IMR-90 (cell line): ENCODE measurements at regions not wholly inside any gene's neighbourhood (a gene's known extent, or its start where the extent isn't known, plus 50 kb on each side); places are given as distances from the start of the nearest gene placed in this dataset.
A peak's percentile ranks its signal among the peaks of the same experiment; 100 is the strongest.

Source experiments
- ATAC-seq: fragments of 200-7000 bp; cut with Tn5 transposase; 2 replicates; pipeline ENCODE4 v1.9.1; 2020; ENCODE audit warnings: low read depth, mild to moderate bottlenecking, moderate library complexity
- BruUV-seq: library from RNA; stranded (reverse); fragments of 400-500 nt; replicated peaks from 2 replicates; lab custom pipeline; 2021; lab: Mats Ljungman, UMichigan
- CTCF ChIA-PET: fragments of 300-600 bp; formaldehyde crosslinking; extraction: SDS; loops from one replicate; lab custom pipeline; 2021; ENCODE audit warnings: antibody characterized with exemption; lab: Yijun Ruan, JAX
- POLR2A ChIA-PET: fragments of 300-600 bp; sonication (Branson Sonifier 250); formaldehyde crosslinking; loops from one replicate; lab custom pipeline; 2022; ENCODE audit warnings: antibody characterized with exemption; ENCODE audit not compliant: unreplicated experiment; lab: Charles Lee
- DNase-seq: peaks from one replicate; pipeline ENCODE4 v3.0.0; 2013
- H2AFZ ChIP-seq: replicated peaks from 2 replicates; pipeline ENCODE3; 2013; ENCODE audit warnings: low read length, mild to moderate bottlenecking; ENCODE audit not compliant: poor library complexity
- H2AK5ac ChIP-seq: 2 replicates; pipeline ENCODE4 v1.6.1; 2013; ENCODE audit warnings: low read depth, low read length, inconsistent platforms
- H2AK9ac ChIP-seq: replicated peaks from 2 replicates; pipeline ENCODE3; 2013; ENCODE audit warnings: mild to moderate bottlenecking, low read depth, low read length, moderate library complexity; ENCODE audit not compliant: poor library complexity
- H2BK120ac ChIP-seq: 2 replicates; pipeline ENCODE4 v1.6.1; 2013; ENCODE audit warnings: low read depth, low read length, inconsistent platforms
- H2BK15ac ChIP-seq: 3 replicates; pipeline ENCODE4 v1.6.1; 2013; ENCODE audit warnings: low read depth, low read length, inconsistent platforms
- H2BK20ac ChIP-seq: 2 replicates; pipeline ENCODE4 v1.6.1; 2013; ENCODE audit warnings: low read depth, mild to moderate bottlenecking, inconsistent platforms, low read length, moderate library complexity
- H2BK5ac ChIP-seq: 2 replicates; pipeline ENCODE4 v1.6.1; 2013; ENCODE audit warnings: mild to moderate bottlenecking, low read depth, low read length, inconsistent platforms; ENCODE audit not compliant: poor library complexity, severe bottlenecking
- H3K14ac ChIP-seq: replicated peaks from 2 replicates; pipeline ENCODE4 v1.6.1; 2013; ENCODE audit warnings: low read depth, low read length, inconsistent platforms
- H3K18ac ChIP-seq: 2 replicates; pipeline ENCODE4 v1.6.1; 2013; ENCODE audit warnings: low read depth, low read length, control low read depth
- H3K23ac ChIP-seq: 2 replicates; pipeline ENCODE4 v1.6.1; 2013; ENCODE audit warnings: low read depth, low read length, inconsistent platforms
- H3K27ac ChIP-seq: 2 replicates; pipeline ENCODE4 v1.5.1; 2013; ENCODE audit warnings: mild to moderate bottlenecking, control low read depth, low read length; ENCODE audit not compliant: insufficient read depth
- H3K27me3 ChIP-seq: 2 replicates; pipeline ENCODE4 v1.6.1; 2013; ENCODE audit warnings: low read length; ENCODE audit not compliant: control insufficient read depth, insufficient read depth
- H3K36me3 ChIP-seq: 2 replicates; pipeline ENCODE4 v1.6.1; 2013; ENCODE audit warnings: low read length, mixed read lengths; ENCODE audit not compliant: control insufficient read depth, insufficient read depth
- H3K4ac ChIP-seq: 2 replicates; pipeline ENCODE4 v1.6.1; 2013; ENCODE audit warnings: low read depth, low read length, inconsistent platforms
- H3K4me1 ChIP-seq: 2 replicates; pipeline ENCODE4 v1.6.1; 2013; ENCODE audit warnings: low read length, mixed read lengths; ENCODE audit not compliant: control insufficient read depth, insufficient read depth
- H3K4me2 ChIP-seq: 2 replicates; pipeline ENCODE4 v1.6.1; 2013; ENCODE audit warnings: low read depth, mild to moderate bottlenecking, control low read depth, low read length, moderate library complexity
- H3K4me3 ChIP-seq: 2 replicates; pipeline ENCODE4 v1.5.1; 2013; ENCODE audit warnings: low read depth, mild to moderate bottlenecking, control low read depth, low read length, moderate library complexity; ENCODE audit not compliant: insufficient read depth
- H3K56ac ChIP-seq: 2 replicates; pipeline ENCODE4 v1.6.1; 2013; ENCODE audit warnings: low read length, inconsistent platforms; ENCODE audit not compliant: insufficient read depth; ENCODE audit errors: extremely low read depth
- H3K79me1 ChIP-seq, 2 experiments: 2 replicates each; pipeline ENCODE4 v1.6.1; 2013; ENCODE audit warnings: low read length in 2 of 2, inconsistent platforms in 1 of 2, low read depth in 1 of 2
- H3K9ac ChIP-seq: 2 replicates; pipeline ENCODE4 v1.6.1; 2013; ENCODE audit warnings: low read depth, low read length, control low read depth
- H3K9me1 ChIP-seq: 2 replicates; pipeline ENCODE4 v1.6.1; 2013; ENCODE audit warnings: low read length, inconsistent platforms; ENCODE audit not compliant: insufficient read depth
- H3K9me3 ChIP-seq: 2 replicates; pipeline ENCODE4 v1.6.1; 2013; ENCODE audit warnings: low read length; ENCODE audit not compliant: control insufficient read depth, insufficient read depth
- H4K20me1 ChIP-seq: 2 replicates; pipeline ENCODE4 v1.6.1; 2013; ENCODE audit warnings: low read length, inconsistent platforms; ENCODE audit not compliant: insufficient read depth
- H4K5ac ChIP-seq: 2 replicates; pipeline ENCODE4 v1.6.1; 2013; ENCODE audit warnings: mild to moderate bottlenecking, low read depth, low read length, control low read depth
- H4K8ac ChIP-seq, 2 experiments: 2 replicates each; pipeline ENCODE4 v1.6.1; 2013; ENCODE audit warnings: low read depth in 2 of 2, low read length in 2 of 2, control low read depth in 1 of 2, inconsistent platforms in 1 of 2
- H4K91ac ChIP-seq: 2 replicates; pipeline ENCODE4 v1.6.1; 2013; ENCODE audit warnings: low read depth, low read length, inconsistent platforms; ENCODE audit not compliant: insufficient read depth
- BHLHE40 ChIP-seq: fragments of 150-350 bp; IDR thresholded peaks from 2 replicates; pipeline ENCODE4 v1.6.1; 2016; ENCODE audit warnings: mild to moderate bottlenecking, low read depth, low read length
- CEBPB ChIP-seq: IDR thresholded peaks from 2 replicates; pipeline ENCODE4 v1.6.1; 2012; ENCODE audit warnings: low read depth, low read length, improper control_type of control experiment
- NFE2L2 ChIP-seq: fragments of 150-350 bp; IDR thresholded peaks from 2 replicates; pipeline ENCODE4 v1.6.1; 2016; ENCODE audit warnings: low read depth, mild to moderate bottlenecking, low read length
- USF2 ChIP-seq: fragments of 150-350 bp; IDR thresholded peaks from 2 replicates; pipeline ENCODE4 v1.6.1; 2017; ENCODE audit warnings: mild to moderate bottlenecking, antibody characterized with exemption, low read length, low read depth
- WGBS, 2 experiments: methylation state at CpG; one replicate each; pipeline versions ENCODE4 v1.1.5 to v1.1.7; 2013; ENCODE audit warnings: missing lambda C conversion rate in 2 of 2; ENCODE audit not compliant: insufficient read length in 1 of 2; ENCODE audit errors: extremely low coverage in 2 of 2; 5-methylcytosine and 5-hydroxymethylcytosine counted together
- dilution Hi-C: fragments of 300-500 bp; cut with HindIII; formaldehyde crosslinking; loops from one replicate; pipeline ENCODE4 v1.14.3; 2018; ENCODE audit warnings: low sequenced_read_pairs; ENCODE audit not compliant: unreplicated experiment
- in situ Hi-C: fragments of 300-500 bp; cut with MboI; formaldehyde crosslinking; loops from 3 replicates; pipeline ENCODE4 v1.14.3; 2019; ENCODE audit warnings: low sequenced_read_pairs, inconsistent platforms, mixed read lengths
- intact Hi-C: fragments of 100-400 bp; cut with micrococcal nuclease; formaldehyde crosslinking; loops from 2 replicates; pipeline ENCODE4 v1.10.0; 2022

GRCh38 chr5:132138260-132138659, 64.7 kb downstream of the CSF2 start:
- BruUV-seq, result no TSS peak
- H3K9me3 ChIP-seq, result peaks cover 2% of the 10 kb centered on the region; the same call in 1 of the 2 replicates
- no peak overlapping the region for H2BK15ac ChIP-seq
- no peak overlapping the region for H2BK20ac ChIP-seq
- TF ChIP-seq USF2 (no peak), NFE2L2 (no peak), CEBPB (peak; percentile 50; the same call in 1 of the 2 replicates), BHLHE40 (peak; percentile 88)
- H3K4me1 ChIP-seq, result no peaks in the 10 kb centered on the region
- no peaks in the 10 kb centered on the region for H4K20me1 ChIP-seq
- H3K56ac ChIP-seq, result no peak overlapping the region
- no peaks in the 10 kb centered on the region for H3K9me1 ChIP-seq
- H4K91ac ChIP-seq, result no peak overlapping the region
- no peak overlapping the region for H3K14ac ChIP-seq
- POLR2A ChIA-PET, result no interaction called here
- no peak overlapping the region for H3K18ac ChIP-seq
- H2AK5ac ChIP-seq, result no peak overlapping the region
- no peak overlapping the region for H2BK120ac ChIP-seq
- in situ Hi-C loops (no loop called here), intact Hi-C loops (no loop called here), dilution Hi-C loops (no loop called here)
- H2BK5ac ChIP-seq, result peak overlapping the region; percentile 72
- H3K27me3 ChIP-seq, result no peaks in the 10 kb centered on the region
- no CpG with 5 or more reads among the region's 1 CpG for WGBS, 2 experiments
- H3K4me2 ChIP-seq, result no peak overlapping the region
- DNase-seq (peak; percentile 67), ATAC-seq (no peak; the same call in 1 of the 2 replicates)
- no peaks in the 10 kb centered on the region for H3K36me3 ChIP-seq
- CTCF ChIA-PET, result no interaction called here
- no peak overlapping the region for H3K9ac ChIP-seq
- H3K4ac ChIP-seq, result no peak overlapping the region
- H2AFZ ChIP-seq, result no peak overlapping the region
- no peak overlapping the region for H3K23ac ChIP-seq
- H3K4me3 ChIP-seq, result no peak overlapping the region
- H3K79me1 ChIP-seq, result no peaks in the 10 kb centered on the region
- no peak overlapping the region for H2AK9ac ChIP-seq
- no peak overlapping the region for H3K27ac ChIP-seq
- H4K8ac ChIP-seq, result no peak overlapping the region
- no peak overlapping the region for H4K5ac ChIP-seq
